Ishikawa (cell line): ENCODE measurements at regions not wholly inside any gene's neighbourhood (a gene's known extent, or its start where the extent isn't known, plus 50 kb on each side); places are given as distances from the start of the nearest gene placed in this dataset.
A peak's percentile ranks its signal among the peaks of the same experiment; 100 is the strongest.

Source experiments
- CEBPB ChIP-seq: IDR thresholded peaks from 2 replicates; pipeline ENCODE4 v1.6.1; 2012
- CREB1 ChIP-seq: IDR thresholded peaks from 2 replicates; pipeline ENCODE4 v1.6.1; 2012; ENCODE audit warnings: low read depth
- EGR1 ChIP-seq: IDR thresholded peaks from 2 replicates; pipeline ENCODE4 v1.6.1; 2012
- EP300 ChIP-seq: IDR thresholded peaks from 2 replicates; pipeline ENCODE4 v1.6.1; 2012; ENCODE audit warnings: borderline replicate concordance
- FOXM1 ChIP-seq: IDR thresholded peaks from 2 replicates; pipeline ENCODE4 v1.6.1; 2012; ENCODE audit warnings: low read depth, borderline replicate concordance
- NFIC ChIP-seq: IDR thresholded peaks from 2 replicates; pipeline ENCODE4 v1.6.1; 2012
- RAD21 ChIP-seq: IDR thresholded peaks from 2 replicates; pipeline ENCODE4 v1.6.1; 2012; ENCODE audit warnings: low read depth
- TAF1 ChIP-seq: IDR thresholded peaks from 2 replicates; pipeline ENCODE4 v1.6.1; 2012; ENCODE audit warnings: low read depth, mild to moderate bottlenecking
- TCF12 ChIP-seq: IDR thresholded peaks from 2 replicates; pipeline ENCODE4 v1.6.1; 2012; ENCODE audit warnings: low read depth
- TEAD4 ChIP-seq: IDR thresholded peaks from 2 replicates; pipeline ENCODE4 v1.6.1; 2012
- YY1 ChIP-seq: IDR thresholded peaks from 2 replicates; pipeline ENCODE4 v1.6.1; 2012; ENCODE audit warnings: low read depth
- ZBTB7A ChIP-seq: IDR thresholded peaks from 2 replicates; pipeline ENCODE4 v1.6.1; 2012; ENCODE audit warnings: low read depth
- TF ChIP-seq, protein P1 (sequence below): IDR thresholded peaks from 2 replicates; pipeline ENCODE4 v1.6.1; 2012
- TF ChIP-seq, protein P2 (sequence below): IDR thresholded peaks from 2 replicates; pipeline ENCODE4 v1.6.1; 2012; ENCODE audit warnings: low read depth, mild to moderate bottlenecking
- TF ChIP-seq, protein P3 (sequence below): IDR thresholded peaks from 2 replicates; pipeline ENCODE4 v1.6.1; 2012

DNA sequence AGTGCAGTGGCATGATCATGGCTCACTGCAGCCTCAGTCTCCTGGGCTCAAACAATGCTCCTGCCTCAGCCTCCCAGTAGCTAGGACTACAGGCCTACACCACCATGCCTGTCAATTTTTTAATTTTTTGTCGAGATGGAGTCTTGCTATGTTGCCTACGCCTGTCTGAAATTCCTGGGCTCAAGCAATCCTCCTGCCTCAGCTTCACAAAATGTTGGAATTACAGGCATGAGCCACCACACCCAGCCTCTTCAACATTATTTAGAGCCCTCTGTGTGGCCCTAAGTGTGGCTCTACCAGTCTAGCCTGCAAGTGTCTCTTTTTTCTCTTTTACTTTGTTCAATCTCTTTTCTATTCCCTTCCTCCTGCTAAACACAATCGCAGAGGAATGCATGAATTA lies 154.4 kb upstream of the EPB41L4A start:
- no peak for TF ChIP-seq TAF1
- no peak for TF ChIP-seq ZBTB7A
- no peak for TF ChIP-seq CREB1
- no peak for TF ChIP-seq EP300
- no peak for TF ChIP-seq EGR1
- TF ChIP-seq YY1 = no peak
- TF ChIP-seq FOXM1 = no peak
- TF ChIP-seq CEBPB = no peak
- no peak for TF ChIP-seq RAD21
- no peak for TF ChIP-seq TCF12
- no peak for TF ChIP-seq TEAD4
- TF ChIP-seq NFIC = no peak
- TF ChIP-seq, protein P1, sequence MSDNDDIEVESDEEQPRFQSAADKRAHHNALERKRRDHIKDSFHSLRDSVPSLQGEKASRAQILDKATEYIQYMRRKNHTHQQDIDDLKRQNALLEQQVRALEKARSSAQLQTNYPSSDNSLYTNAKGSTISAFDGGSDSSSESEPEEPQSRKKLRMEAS = no peak
- TF ChIP-seq, protein P2, sequence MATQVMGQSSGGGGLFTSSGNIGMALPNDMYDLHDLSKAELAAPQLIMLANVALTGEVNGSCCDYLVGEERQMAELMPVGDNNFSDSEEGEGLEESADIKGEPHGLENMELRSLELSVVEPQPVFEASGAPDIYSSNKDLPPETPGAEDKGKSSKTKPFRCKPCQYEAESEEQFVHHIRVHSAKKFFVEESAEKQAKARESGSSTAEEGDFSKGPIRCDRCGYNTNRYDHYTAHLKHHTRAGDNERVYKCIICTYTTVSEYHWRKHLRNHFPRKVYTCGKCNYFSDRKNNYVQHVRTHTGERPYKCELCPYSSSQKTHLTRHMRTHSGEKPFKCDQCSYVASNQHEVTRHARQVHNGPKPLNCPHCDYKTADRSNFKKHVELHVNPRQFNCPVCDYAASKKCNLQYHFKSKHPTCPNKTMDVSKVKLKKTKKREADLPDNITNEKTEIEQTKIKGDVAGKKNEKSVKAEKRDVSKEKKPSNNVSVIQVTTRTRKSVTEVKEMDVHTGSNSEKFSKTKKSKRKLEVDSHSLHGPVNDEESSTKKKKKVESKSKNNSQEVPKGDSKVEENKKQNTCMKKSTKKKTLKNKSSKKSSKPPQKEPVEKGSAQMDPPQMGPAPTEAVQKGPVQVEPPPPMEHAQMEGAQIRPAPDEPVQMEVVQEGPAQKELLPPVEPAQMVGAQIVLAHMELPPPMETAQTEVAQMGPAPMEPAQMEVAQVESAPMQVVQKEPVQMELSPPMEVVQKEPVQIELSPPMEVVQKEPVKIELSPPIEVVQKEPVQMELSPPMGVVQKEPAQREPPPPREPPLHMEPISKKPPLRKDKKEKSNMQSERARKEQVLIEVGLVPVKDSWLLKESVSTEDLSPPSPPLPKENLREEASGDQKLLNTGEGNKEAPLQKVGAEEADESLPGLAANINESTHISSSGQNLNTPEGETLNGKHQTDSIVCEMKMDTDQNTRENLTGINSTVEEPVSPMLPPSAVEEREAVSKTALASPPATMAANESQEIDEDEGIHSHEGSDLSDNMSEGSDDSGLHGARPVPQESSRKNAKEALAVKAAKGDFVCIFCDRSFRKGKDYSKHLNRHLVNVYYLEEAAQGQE = no peak
- TF ChIP-seq, protein P3, sequence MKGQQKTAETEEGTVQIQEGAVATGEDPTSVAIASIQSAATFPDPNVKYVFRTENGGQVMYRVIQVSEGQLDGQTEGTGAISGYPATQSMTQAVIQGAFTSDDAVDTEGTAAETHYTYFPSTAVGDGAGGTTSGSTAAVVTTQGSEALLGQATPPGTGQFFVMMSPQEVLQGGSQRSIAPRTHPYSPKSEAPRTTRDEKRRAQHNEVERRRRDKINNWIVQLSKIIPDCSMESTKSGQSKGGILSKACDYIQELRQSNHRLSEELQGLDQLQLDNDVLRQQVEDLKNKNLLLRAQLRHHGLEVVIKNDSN = no peak

- TF ChIP-seq NFIC (0 out of 2 replicates have a peak, but pooled peaks have one; percentile 21), TAF1 (no peak), TEAD4 (peak; percentile 38; the same call in 1 of the 2 replicates)
- TF ChIP-seq, protein P2 = no peak
Observed at GRCh38 chr5:112574536-112574935, 155.5 kb upstream of the EPB41L4A start.

DNA sequence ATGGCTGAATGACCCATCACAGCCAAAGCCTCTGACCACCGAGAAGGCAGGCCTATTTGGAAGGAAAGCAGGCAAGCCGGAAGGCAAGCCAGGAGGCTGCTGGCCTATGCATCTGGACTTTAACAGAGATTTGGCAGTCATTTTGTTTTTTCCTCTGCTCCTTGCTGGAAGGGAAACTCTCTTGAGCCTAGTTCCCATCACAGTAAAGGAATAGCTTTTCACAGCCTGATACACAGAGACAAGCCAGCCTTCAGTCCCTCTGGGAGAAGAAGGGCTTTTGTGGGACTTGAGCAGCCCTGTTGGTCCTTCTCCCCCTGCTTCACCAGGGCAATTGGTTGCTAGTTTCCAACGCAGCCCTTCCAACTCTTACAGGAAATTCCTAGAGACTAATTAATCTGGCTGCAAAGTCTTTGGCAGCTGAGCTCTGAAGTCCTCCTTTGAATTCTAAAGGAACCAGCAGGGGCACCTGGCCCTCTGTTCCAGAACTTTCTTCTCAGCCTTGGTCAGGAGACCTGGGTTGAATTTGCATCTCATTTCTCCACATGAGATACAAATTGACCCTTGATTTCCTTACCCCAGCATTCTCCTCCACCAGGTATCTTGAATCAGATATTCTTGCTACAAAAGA lies 157.3 kb upstream of the EPB41L4A start:
- no peak for TF ChIP-seq TEAD4
- TF ChIP-seq, protein P3 = no peak
- no peak for TF ChIP-seq CEBPB
- TF ChIP-seq EP300 = no peak
- no peak for TF ChIP-seq NFIC
- TF ChIP-seq, protein P1 = no peak
- no peak for TF ChIP-seq FOXM1
- TF ChIP-seq YY1 = no peak
- TF ChIP-seq CREB1 = no peak
- TF ChIP-seq, protein P2 = no peak
- TF ChIP-seq RAD21 = no peak
- TF ChIP-seq EGR1 = no peak
- TF ChIP-seq ZBTB7A = no peak
- TF ChIP-seq TAF1 = no peak
- TF ChIP-seq TCF12 = no peak

DNA sequence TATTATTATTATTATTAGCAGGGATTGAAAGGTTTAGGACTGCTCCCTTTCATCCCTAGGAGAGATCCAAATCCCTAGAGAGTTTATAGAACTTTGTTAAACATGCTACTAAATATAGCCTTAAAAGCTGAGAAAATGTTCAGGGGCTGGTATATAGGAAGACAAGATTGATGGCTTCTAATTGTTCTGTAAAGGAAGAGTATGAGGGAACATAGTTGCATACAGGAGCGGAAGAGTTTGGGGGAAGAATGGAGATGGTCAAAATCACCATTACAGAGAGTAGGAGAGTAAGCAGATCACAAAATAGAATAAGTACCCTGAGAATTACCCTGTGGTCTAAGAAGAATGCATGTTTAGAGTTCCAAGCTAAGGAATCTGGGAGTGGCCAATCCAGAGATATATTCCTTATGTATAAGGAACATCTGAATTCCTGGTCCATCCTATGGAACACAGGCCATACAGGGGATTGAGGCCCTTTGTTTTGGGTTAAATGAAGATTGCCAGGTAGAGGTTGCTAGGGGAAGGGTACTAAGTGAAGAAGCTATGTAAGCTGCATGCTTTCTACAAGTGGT lies 158.0 kb upstream of the APC start:
- TF ChIP-seq, protein P3 = no peak
- TF ChIP-seq FOXM1 = no peak
- TF ChIP-seq, protein P2 = no peak
- no peak for TF ChIP-seq TAF1
- TF ChIP-seq TEAD4 = no peak
- TF ChIP-seq CREB1 = no peak
- TF ChIP-seq, protein P1 = no peak
- TF ChIP-seq RAD21 = no peak
- no peak for TF ChIP-seq EGR1
- no peak for TF ChIP-seq EP300
- TF ChIP-seq TCF12 = no peak
